K562 (cell line): ENCODE measurements at regions not wholly inside any gene's neighbourhood (a gene's known extent, or its start where the extent isn't known, plus 50 kb on each side); places are given as distances from the start of the nearest gene placed in this dataset.

Source experiments
- ATF7 ChIP-seq: fragments of 450-650 bp; IDR thresholded peaks from 2 replicates; pipeline ENCODE4 v1.7.1; 2014; ENCODE audit warnings: mild to moderate bottlenecking, moderate library complexity
- ELF4 ChIP-seq: fragments of 450-650 bp; formaldehyde crosslinking; IDR thresholded peaks from 2 replicates; pipeline ENCODE4 v1.4.0; 2022; ENCODE audit warnings: missing genetic modification characterization
- MBD2 ChIP-seq: sonication (generic); IDR thresholded peaks from 2 replicates; pipeline ENCODE4 v1.6.1; 2016; ENCODE audit warnings: low read depth, borderline replicate concordance
- NR3C1 ChIP-seq: sonication (generic); formaldehyde crosslinking; IDR thresholded peaks from 2 replicates; pipeline ENCODE4 v1.8.1; 2022; ENCODE audit warnings: missing genetic modification reagents
- OTX1 ChIP-seq: fragments of 450-650 bp; formaldehyde crosslinking; IDR thresholded peaks from 2 replicates; pipeline ENCODE4 v1.4.0; 2022; ENCODE audit warnings: mild to moderate bottlenecking
- RAD51 ChIP-seq: fragments of 450-650 bp; IDR thresholded peaks from 2 replicates; pipeline ENCODE4 v1.7.1; 2016; ENCODE audit warnings: low read depth, mild to moderate bottlenecking, borderline replicate concordance
- SETDB1 ChIP-seq: IDR thresholded peaks from one replicate; pipeline ENCODE4 v1.6.1; 2012; ENCODE audit warnings: low read length, control low read depth, inconsistent platforms
- ZNF140 ChIP-seq: fragments of 250-450 bp; sonication (Bioruptor Pico); IDR thresholded peaks from 2 replicates; pipeline ENCODE4 v1.8.0; 2021; ENCODE audit warnings: moderate library complexity, mild to moderate bottlenecking, inconsistent platforms
- ZNF324 ChIP-seq: fragments of 250-450 bp; sonication (Bioruptor Pico); IDR thresholded peaks from 2 replicates; pipeline ENCODE4 v1.4.0; 2020; ENCODE audit warnings: mild to moderate bottlenecking
- ZNF79 ChIP-seq: fragments of 250-450 bp; sonication (Bioruptor Pico); IDR thresholded peaks from 2 replicates; pipeline ENCODE4 v1.4.0; 2020; ENCODE audit warnings: low read depth, mild to moderate bottlenecking, moderate library complexity
- TF ChIP-seq, protein P1 (sequence below): fragments of 250-450 bp; sonication (Bioruptor Pico); IDR thresholded peaks from 2 replicates; pipeline ENCODE4 v1.4.0; 2020; ENCODE audit warnings: mild to moderate bottlenecking, moderate library complexity
- TF ChIP-seq, protein P2 (sequence below), 3 experiments: fragments of 200-800 bp in 1 of 3; fragments of 250-450 bp in 1 of 3; fragments of 450-650 bp in 1 of 3; sonication (Bioruptor Pico) in 1 of 3; sonication (Bioruptor generic) in 1 of 3; formaldehyde crosslinking in 1 of 3; IDR thresholded peaks; 2 replicates each; pipeline versions ENCODE4 v1.6.1 to v1.8.0; 2016 to 2022; ENCODE audit warnings: mild to moderate bottlenecking in 2 of 3, missing genetic modification characterization in 2 of 3, missing compliant biosample characterization in 1 of 3, moderate library complexity in 1 of 3
- TF ChIP-seq, protein P3 (sequence below): fragments of 250-450 bp; sonication (Bioruptor Pico); IDR thresholded peaks from 2 replicates; pipeline ENCODE4 v1.8.0; 2022; ENCODE audit warnings: moderate library complexity, mild to moderate bottlenecking, inconsistent platforms
- TF ChIP-seq, protein P4 (sequence below): sonication (generic); formaldehyde crosslinking; IDR thresholded peaks from 2 replicates; pipeline ENCODE4 v1.8.0; 2022; ENCODE audit warnings: mild to moderate bottlenecking, missing genetic modification reagents
- TF ChIP-seq, protein P5 (sequence below): sonication (generic); formaldehyde crosslinking; IDR thresholded peaks from 2 replicates; pipeline ENCODE4 v1.8.1; 2023; ENCODE audit warnings: mild to moderate bottlenecking, missing genetic modification reagents
- TF ChIP-seq, protein P6 (sequence below): fragments of 450-650 bp; formaldehyde crosslinking; IDR thresholded peaks from 2 replicates; pipeline ENCODE4 v1.4.0; 2020; ENCODE audit warnings: mild to moderate bottlenecking, moderate library complexity

DNA sequence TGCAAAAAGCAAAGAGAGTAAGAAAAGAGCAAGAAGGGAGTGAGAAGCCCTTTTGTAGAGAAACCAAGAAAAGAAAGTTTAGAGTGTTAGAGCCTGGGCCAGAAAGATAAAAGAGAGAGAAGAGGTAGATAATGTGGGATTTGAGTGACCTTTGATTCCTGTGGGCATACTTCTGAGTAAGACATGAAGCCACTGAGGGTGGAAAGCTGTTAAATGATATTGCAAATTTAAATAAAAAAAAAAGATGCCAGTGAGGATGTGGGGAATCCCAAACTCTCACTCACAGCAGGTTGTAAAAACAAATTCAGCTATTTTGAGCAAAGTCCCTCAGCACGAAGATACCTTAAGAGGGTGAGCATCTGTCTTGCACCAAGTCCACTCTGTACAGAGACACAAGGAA, 59.4 kb upstream of the TOP3B start (continued):
- TF ChIP-seq, protein P1, sequence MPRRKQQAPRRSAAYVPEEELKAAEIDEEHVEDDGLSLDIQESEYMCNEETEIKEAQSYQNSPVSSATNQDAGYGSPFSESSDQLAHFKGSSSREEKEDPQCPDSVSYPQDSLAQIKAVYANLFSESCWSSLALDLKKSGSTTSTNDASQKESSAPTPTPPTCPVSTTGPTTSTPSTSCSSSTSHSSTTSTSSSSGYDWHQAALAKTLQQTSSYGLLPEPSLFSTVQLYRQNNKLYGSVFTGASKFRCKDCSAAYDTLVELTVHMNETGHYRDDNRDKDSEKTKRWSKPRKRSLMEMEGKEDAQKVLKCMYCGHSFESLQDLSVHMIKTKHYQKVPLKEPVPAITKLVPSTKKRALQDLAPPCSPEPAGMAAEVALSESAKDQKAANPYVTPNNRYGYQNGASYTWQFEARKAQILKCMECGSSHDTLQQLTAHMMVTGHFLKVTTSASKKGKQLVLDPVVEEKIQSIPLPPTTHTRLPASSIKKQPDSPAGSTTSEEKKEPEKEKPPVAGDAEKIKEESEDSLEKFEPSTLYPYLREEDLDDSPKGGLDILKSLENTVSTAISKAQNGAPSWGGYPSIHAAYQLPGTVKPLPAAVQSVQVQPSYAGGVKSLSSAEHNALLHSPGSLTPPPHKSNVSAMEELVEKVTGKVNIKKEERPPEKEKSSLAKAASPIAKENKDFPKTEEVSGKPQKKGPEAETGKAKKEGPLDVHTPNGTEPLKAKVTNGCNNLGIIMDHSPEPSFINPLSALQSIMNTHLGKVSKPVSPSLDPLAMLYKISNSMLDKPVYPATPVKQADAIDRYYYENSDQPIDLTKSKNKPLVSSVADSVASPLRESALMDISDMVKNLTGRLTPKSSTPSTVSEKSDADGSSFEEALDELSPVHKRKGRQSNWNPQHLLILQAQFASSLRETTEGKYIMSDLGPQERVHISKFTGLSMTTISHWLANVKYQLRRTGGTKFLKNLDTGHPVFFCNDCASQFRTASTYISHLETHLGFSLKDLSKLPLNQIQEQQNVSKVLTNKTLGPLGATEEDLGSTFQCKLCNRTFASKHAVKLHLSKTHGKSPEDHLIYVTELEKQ (CRISPR knock-in tag) = 0 out of 2 replicates have a peak, but pooled peaks have one; percentile 6
- TF ChIP-seq MBD2 = no peak
- no peak for TF ChIP-seq ATF7
- TF ChIP-seq, protein P2, sequence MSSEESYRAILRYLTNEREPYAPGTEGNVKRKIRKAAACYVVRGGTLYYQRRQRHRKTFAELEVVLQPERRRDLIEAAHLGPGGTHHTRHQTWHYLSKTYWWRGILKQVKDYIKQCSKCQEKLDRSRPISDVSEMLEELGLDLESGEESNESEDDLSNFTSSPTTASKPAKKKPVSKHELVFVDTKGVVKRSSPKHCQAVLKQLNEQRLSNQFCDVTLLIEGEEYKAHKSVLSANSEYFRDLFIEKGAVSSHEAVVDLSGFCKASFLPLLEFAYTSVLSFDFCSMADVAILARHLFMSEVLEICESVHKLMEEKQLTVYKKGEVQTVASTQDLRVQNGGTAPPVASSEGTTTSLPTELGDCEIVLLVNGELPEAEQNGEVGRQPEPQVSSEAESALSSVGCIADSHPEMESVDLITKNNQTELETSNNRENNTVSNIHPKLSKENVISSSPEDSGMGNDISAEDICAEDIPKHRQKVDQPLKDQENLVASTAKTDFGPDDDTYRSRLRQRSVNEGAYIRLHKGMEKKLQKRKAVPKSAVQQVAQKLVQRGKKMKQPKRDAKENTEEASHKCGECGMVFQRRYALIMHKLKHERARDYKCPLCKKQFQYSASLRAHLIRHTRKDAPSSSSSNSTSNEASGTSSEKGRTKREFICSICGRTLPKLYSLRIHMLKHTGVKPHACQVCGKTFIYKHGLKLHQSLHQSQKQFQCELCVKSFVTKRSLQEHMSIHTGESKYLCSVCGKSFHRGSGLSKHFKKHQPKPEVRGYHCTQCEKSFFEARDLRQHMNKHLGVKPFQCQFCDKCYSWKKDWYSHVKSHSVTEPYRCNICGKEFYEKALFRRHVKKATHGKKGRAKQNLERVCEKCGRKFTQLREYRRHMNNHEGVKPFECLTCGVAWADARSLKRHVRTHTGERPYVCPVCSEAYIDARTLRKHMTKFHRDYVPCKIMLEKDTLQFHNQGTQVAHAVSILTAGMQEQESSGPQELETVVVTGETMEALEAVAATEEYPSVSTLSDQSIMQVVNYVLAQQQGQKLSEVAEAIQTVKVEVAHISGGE (CRISPR knock-in tag; IDR thresholded peaks at IDR 0.05) = peak in 1 of 3 experiments; percentile 55; a peak in 1 of 6 replicates
- TF ChIP-seq, protein P3, sequence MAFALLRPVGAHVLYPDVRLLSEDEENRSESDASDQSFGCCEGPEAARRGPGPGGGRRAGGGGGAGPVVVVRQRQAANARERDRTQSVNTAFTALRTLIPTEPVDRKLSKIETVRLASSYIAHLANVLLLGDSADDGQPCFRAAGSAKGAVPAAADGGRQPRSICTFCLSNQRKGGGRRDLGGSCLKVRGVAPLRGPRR (CRISPR knock-in tag) = 0 out of 2 replicates have a peak, but pooled peaks have one; percentile 73
- no peak for TF ChIP-seq SETDB1
- no peak for TF ChIP-seq NR3C1 (CRISPR knock-in tag)
- TF ChIP-seq ZNF79 (CRISPR knock-in tag) = no peak
- peak; percentile 80; the same call in 1 of the 2 replicates for TF ChIP-seq ZNF140 (CRISPR knock-in tag)
- TF ChIP-seq ELF4 (CRISPR knock-in tag) = peak; percentile 65; the same call in 1 of the 2 replicates
- no peak for TF ChIP-seq RAD51
- TF ChIP-seq OTX1 (CRISPR knock-in tag) = 0 out of 2 replicates have a peak, but pooled peaks have one; percentile 37
- TF ChIP-seq, protein P4, sequence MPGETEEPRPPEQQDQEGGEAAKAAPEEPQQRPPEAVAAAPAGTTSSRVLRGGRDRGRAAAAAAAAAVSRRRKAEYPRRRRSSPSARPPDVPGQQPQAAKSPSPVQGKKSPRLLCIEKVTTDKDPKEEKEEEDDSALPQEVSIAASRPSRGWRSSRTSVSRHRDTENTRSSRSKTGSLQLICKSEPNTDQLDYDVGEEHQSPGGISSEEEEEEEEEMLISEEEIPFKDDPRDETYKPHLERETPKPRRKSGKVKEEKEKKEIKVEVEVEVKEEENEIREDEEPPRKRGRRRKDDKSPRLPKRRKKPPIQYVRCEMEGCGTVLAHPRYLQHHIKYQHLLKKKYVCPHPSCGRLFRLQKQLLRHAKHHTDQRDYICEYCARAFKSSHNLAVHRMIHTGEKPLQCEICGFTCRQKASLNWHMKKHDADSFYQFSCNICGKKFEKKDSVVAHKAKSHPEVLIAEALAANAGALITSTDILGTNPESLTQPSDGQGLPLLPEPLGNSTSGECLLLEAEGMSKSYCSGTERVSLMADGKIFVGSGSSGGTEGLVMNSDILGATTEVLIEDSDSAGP (CRISPR knock-in tag) = no peak
- TF ChIP-seq, protein P5, sequence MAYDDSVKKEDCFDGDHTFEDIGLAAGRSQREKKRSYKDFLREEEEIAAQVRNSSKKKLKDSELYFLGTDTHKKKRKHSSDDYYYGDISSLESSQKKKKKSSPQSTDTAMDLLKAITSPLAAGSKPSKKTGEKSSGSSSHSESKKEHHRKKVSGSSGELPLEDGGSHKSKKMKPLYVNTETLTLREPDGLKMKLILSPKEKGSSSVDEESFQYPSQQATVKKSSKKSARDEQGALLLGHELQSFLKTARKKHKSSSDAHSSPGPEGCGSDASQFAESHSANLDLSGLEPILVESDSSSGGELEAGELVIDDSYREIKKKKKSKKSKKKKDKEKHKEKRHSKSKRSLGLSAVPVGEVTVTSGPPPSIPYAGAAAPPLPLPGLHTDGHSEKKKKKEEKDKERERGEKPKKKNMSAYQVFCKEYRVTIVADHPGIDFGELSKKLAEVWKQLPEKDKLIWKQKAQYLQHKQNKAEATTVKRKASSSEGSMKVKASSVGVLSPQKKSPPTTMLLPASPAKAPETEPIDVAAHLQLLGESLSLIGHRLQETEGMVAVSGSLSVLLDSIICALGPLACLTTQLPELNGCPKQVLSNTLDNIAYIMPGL (CRISPR knock-in tag) = no peak
- no peak for TF ChIP-seq ZNF324
- TF ChIP-seq, protein P6, sequence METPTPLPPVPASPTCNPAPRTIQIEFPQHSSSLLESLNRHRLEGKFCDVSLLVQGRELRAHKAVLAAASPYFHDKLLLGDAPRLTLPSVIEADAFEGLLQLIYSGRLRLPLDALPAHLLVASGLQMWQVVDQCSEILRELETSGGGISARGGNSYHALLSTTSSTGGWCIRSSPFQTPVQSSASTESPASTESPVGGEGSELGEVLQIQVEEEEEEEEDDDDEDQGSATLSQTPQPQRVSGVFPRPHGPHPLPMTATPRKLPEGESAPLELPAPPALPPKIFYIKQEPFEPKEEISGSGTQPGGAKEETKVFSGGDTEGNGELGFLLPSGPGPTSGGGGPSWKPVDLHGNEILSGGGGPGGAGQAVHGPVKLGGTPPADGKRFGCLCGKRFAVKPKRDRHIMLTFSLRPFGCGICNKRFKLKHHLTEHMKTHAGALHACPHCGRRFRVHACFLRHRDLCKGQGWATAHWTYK (CRISPR knock-in tag) = peak; percentile 49; the same call in 1 of the 2 replicates
